ENCODE measurements at regions not wholly inside any gene's neighbourhood (a gene's known extent, or its start where the extent isn't known, plus 50 kb on each side); places are given as distances from the start of the nearest gene placed in this dataset.

- H3K4me2 ChIP-seq (ENCODE audit: insufficient read depth, low read length) = no peak overlapping the region
- H3K9me1 ChIP-seq (replicated peaks; ENCODE audit: control insufficient read depth, extremely low read depth, insufficient read depth, low read length) = no peaks in the 10 kb centered on the region
- peaks cover 14% of the 10 kb centered on the region for H3K4me1 ChIP-seq (ENCODE audit: control insufficient read depth, extremely low read depth, insufficient read depth, low read length)
- no peak for FAIRE-seq
- H3K9ac ChIP-seq (replicated peaks; ENCODE audit: extremely low read depth, insufficient read depth, low read length) = no peak overlapping the region
- H3K79me2 ChIP-seq (ENCODE audit: control insufficient read depth, insufficient read depth, low read length) = no peaks in the 10 kb centered on the region
- no peaks in the 10 kb centered on the region for H3K9me3 ChIP-seq (replicated peaks; ENCODE audit: control insufficient read depth, insufficient read depth, low read length)
- no peak overlapping the region for H3K27ac ChIP-seq (ENCODE audit: insufficient read depth, low read depth, low read length)
- no peaks in the 10 kb centered on the region for H4K20me1 ChIP-seq (replicated peaks; ENCODE audit: control insufficient read depth, extremely low read depth, insufficient read depth, low read length)
- intact Hi-C loops (cut with micrococcal nuclease) = no loop called here
- dilution Hi-C loops (cut with MboI; ENCODE audit: extremely low pct_ligation_motif_present, low sequenced_read_pairs) = no loop called here
- H3K36me3 ChIP-seq (ENCODE audit: control insufficient read depth in 2 of 2, extremely low read depth in 1 of 2, insufficient read depth in 2 of 2, low read length in 2 of 2) = no peaks in the 10 kb centered on the region
- CTCF ChIA-PET = no interaction called here
- H3K27me3 ChIP-seq (ENCODE audit: control insufficient read depth in 2 of 2, insufficient read depth in 2 of 2, low read length in 2 of 2) = no peaks in the 10 kb centered on the region
- no TSS peak for BruUV-seq (replicated peaks)
- DNase-seq (ENCODE audit: low read depth, low spot score) = no peak
- no peak for TF ChIP-seq MYC (IDR thresholded peaks at IDR 0.05; ENCODE audit: low read depth, low read length)
- TF ChIP-seq JUN (IDR thresholded peaks at IDR 0.05; ENCODE audit: borderline replicate concordance, insufficient read depth, insufficient read length, low read depth) = no peak
- TF ChIP-seq POLR2A (IDR thresholded peaks at IDR 0.05; ENCODE audit: low read depth, low read length) = no peak
- no peak for TF ChIP-seq FOS (IDR thresholded peaks at IDR 0.05; ENCODE audit: borderline replicate concordance, insufficient read depth, low read length)
- no peak for TF ChIP-seq POLR2AphosphoS5 (IDR thresholded peaks at IDR 0.05; ENCODE audit: insufficient read depth, low read depth, low read length)
- TF ChIP-seq, protein P1, sequence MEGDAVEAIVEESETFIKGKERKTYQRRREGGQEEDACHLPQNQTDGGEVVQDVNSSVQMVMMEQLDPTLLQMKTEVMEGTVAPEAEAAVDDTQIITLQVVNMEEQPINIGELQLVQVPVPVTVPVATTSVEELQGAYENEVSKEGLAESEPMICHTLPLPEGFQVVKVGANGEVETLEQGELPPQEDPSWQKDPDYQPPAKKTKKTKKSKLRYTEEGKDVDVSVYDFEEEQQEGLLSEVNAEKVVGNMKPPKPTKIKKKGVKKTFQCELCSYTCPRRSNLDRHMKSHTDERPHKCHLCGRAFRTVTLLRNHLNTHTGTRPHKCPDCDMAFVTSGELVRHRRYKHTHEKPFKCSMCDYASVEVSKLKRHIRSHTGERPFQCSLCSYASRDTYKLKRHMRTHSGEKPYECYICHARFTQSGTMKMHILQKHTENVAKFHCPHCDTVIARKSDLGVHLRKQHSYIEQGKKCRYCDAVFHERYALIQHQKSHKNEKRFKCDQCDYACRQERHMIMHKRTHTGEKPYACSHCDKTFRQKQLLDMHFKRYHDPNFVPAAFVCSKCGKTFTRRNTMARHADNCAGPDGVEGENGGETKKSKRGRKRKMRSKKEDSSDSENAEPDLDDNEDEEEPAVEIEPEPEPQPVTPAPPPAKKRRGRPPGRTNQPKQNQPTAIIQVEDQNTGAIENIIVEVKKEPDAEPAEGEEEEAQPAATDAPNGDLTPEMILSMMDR (IDR thresholded peaks at IDR 0.05; ENCODE audit: extremely low read depth in 1 of 2, insufficient read depth in 1 of 2, low read depth in 1 of 2, low read length in 2 of 2) = no peak
- TF ChIP-seq EZH2 (IDR thresholded peaks at IDR 0.05; ENCODE audit: borderline replicate concordance, low read depth, low read length, severe bottlenecking) = no peak
- TF ChIP-seq GATA2 (IDR thresholded peaks at IDR 0.05; ENCODE audit: insufficient read depth, insufficient read length, low read depth, low read length) = no peak
- no peak for TF ChIP-seq MAX (IDR thresholded peaks at IDR 0.05; ENCODE audit: insufficient read depth, insufficient read length)
- POLR2A ChIA-PET = interaction anchor here (0.6 kb wide), 1 partner anchor 28 kb away, joined by 3 read pairs; no protein-coding TSS in a partner anchor
- no peak overlapping the region for H3K4me3 ChIP-seq (replicated peaks in 1 of 3; ENCODE audit: insufficient read depth in 1 of 3, low read depth in 1 of 3, low read length in 3 of 3)
- H2AFZ ChIP-seq (ENCODE audit: low read depth, low read length) = no peak overlapping the region
These were observed 57.9 kb upstream of the TNRC6A start for GRCh38 chr16:24671455-24671954.
